Kasumi-1 (cell line): ENCODE measurements at regions not wholly inside any gene's neighbourhood (a gene's known extent, or its start where the extent isn't known, plus 50 kb on each side); places are given as distances from the start of the nearest gene placed in this dataset.

Experiments
- DNase-seq, 2 experiments: peaks; one replicate each; lab custom pipeline; 2025; lab: John Stamatoyannopoulos, UW

DNA sequence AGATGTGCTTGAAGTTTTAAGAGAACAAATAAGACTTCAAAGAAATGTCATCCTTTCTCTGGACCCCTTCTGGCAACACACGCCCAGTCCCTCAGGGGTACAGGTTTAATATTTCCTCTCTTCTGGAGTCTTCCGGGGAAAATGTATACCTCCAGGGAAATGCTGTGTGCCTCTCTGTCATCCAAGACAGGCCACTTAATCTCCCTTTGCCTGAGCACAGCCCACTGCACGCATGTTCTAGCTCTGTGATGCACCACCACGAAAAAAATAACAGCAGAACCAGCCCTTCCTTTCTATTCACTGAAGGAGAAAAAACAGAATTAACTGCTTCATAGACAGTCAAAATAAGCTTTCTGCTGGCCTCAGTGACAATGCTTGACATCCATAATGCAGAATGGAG lies 140.1 kb downstream of the RBFOX3 start:
- no peak for DNase-seq

DNA sequence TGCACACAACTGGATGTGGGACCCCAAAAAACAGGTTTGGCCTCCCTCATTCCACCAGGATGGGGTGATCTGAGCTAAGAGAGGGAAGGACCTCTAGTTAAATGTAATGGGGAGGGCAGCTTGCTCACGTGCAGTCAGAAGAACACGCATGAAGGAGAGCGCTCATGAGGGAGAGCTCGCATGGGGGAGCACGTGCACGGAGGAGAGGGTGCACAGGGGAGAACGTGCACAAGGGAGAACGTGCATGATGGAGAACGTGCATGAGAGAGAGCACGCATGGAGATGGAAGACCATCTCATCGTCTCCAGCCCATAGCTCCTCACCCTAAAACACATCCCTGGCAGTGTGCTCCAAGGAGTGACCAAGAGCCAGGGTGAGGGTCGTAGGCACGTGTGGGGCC lies 141.2 kb downstream of the RBFOX3 start:
- DNase-seq, result no peak

DNA sequence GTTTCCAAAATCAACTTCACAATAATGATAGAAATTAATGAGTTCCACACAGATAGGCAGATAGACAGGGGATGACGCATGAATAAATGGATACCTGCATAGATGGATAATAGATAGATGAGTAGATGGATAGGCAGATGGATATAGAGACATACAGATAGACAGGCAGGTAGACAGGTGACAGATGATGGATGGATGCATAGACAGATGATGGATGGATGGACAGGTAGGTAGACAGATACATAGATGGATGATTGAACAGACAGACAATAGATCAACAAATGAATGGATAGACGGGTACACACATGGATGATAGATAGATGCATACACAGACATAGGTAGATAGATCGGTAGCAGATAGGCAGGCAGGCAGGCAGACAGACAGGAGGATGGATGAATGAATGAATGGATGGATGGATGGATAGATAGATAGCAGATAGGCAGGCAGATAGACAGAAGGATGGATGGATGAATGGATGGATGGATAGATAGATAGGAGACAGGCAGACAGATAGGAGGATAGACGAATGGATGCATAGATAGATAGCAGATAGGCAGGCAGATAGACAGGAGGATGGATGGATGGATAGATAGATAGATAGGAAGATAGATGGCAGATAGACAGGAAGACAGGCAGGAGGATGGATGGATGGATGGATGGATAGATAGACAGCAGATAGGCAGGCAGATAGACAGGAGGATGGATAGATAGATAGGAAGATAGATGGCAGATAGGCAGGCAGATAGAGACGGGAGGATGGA lies 142.5 kb downstream of the RBFOX3 start:
- no peak for DNase-seq

GRCh38 chr17:79466562-79467350 lies 144.1 kb downstream of the RBFOX3 start:
- no peak for DNase-seq

DNA sequence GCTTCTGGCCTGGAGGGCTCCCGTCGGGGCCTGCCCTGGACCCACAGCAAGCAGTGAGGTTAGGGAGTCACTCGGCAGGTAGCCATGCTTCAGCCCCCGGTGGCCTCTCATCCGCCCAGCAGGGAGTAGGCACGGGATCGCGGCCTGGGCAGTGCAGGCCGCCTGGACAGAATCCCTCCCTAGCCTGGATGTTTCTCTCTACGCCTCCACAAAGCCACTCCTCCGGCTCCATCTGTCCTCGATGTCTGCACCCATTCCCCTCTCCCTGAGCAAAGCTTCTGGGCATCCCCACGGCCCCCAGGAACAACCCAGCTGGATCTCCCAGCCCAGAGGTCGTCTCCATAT lies 145.2 kb downstream of the RBFOX3 start:
- no peak for DNase-seq

DNA sequence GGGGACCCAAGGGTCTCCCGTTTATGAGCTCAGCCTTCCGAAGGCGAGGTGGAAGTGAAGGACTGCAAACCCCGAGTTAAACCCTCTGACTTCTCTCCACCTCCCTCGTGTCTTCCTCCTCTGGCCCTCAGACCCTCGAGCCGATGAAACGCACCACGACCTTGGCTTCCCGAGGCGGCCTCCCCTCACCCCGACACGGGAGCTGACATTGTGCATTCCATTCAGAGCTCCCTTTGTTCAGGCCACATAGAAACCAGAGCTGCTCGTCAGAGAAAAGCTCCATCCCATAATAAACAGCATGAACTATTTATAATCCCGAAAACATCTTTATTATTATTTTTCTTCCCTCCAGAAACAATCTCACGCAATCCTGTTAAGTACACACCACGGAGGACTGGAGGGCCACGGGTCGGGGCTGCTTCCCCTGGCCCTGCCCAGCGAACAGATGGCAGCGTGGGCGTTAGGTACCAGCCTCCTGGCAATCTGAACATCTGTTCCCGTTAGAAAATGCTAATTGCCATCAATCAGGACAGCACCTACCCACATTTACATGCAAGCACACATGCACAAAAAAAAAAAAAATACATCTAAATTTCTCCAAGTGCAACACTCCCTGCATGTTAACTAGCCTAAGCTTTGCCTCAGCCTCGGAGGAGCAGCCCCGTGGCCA lies 145.7 kb downstream of the RBFOX3 start:
- DNase-seq, result no peak

- DNase-seq, result no peak
Measured at GRCh38 chr17:79464318-79465010, 146.4 kb downstream of the RBFOX3 start.

GRCh38 chr17:79463421-79464317 lies 147.2 kb downstream of the RBFOX3 start:
- no peak for DNase-seq

- DNase-seq, result no peak
Measured at GRCh38 chr17:79461041-79461440, 149.8 kb downstream of the RBFOX3 start.

DNA sequence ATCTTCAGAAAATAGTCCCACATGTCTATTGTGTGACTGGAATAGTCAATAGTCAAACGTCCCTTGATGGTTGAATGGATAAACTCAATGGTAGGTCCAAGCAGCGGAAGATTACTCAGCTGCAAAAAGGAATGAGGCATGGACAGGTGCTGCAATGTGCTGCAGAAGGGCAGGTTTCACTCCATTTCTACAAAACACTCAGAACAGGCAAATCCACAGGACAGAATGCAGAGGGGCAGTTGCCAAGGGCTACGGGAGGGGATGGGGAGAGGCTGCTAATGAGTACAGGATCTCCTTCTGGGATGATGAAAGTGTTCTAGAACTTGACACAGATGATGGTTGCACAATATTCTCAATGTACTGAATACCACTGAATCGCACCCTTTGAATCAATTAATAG lies 151.0 kb downstream of the RBFOX3 start:
- DNase-seq, result no peak

DNA sequence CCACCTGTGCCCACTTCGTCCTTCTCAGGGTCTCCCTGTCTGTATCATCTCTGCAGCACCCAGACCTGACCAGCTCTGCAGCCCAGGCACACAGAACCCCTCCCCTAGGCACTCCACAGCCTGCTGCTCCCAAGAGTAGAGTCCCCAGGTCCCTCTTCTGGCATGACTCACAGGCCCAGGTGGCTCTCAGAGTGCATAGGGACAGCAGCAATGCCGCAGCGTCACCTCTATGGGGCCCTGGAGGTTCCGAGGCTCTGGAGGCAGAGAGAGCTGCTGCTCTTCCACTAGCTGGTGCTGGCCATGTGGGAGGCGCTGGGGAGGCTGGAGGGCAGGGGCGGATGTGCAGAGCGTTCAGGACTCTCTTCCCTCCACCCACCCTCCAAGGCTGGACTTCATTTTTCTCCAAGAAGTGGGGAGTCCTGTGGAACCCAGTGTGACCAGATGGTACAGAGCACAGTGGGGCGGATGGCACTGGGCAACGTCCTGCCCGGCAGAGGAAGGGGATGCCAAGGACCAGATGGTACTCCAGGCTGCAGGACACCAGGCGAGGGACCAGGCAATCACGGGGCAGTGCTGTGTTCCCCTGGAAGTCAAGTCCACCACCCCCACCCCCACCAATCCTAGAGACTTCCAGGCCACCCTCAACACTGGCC lies 151.7 kb downstream of the RBFOX3 start:
- DNase-seq, result no peak

DNA sequence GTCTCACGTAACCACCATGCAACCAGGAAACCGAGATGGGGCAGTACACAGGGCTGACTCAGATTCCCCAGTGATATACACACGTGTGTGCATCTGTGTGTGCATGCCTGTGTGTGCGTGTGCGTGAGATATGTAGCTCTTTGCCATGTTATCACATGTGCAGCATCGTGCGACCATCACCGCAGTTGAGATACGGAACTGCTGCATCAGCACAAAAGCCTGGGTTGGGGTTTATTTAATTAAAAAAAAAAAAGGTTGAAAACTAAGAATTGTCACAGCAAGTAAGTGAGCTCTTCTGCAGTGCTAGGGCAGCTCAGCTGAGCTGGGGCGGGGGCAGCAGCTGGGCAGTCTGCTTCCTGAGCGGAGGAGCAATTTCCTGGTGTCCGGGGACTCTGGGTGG lies 152.5 kb downstream of the RBFOX3 start:
- no peak for DNase-seq

- no peak for DNase-seq
Measured at GRCh38 chr17:79457889-79458288, 153.0 kb downstream of the RBFOX3 start.

GRCh38 chr17:79457376-79457775 lies 153.5 kb downstream of the RBFOX3 start:
- no peak for DNase-seq

DNA sequence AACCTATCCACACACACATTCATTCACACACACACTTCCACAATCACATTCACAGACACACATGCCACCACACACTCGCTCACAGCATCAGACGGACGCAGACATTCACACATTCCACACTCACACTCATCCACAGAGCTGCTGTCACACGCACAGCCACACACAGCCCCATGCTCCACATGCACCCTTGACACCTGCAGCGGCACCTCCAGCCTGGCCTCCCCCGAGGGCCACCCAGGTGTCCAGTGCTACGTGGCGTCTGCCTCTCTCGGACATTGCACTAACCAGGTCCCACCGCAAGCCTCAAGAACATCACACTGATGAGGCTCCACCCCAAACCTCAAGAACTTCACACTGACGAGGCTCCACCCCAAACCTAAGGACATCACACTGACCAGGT lies 155.2 kb downstream of the RBFOX3 start:
- no peak for DNase-seq

- DNase-seq, result no peak
Measured at GRCh38 chr17:79454826-79455225, 156.0 kb downstream of the RBFOX3 start.

DNA sequence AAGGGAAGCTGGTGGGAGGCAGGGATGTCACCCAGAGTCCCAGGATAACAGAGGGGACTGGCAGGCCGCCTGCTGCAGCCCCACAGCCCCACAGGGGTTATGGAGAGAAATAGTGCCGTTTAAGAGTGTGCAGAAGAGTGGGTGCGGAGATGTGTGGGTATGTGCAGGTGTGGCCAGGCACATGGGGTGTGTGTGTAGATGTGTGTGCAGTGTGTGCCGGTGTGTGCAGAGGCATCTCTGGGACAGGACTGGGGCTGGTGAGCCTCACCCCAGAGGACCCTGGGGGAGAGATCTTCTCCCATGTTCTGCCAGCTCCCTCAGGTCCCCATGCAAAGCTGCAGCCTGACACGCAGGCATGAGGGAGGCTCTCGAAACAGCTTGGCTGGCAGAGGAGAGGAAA lies 157.4 kb downstream of the RBFOX3 start:
- DNase-seq, result no peak

- DNase-seq, result no peak
Measured at GRCh38 chr17:79452706-79453105, 158.1 kb downstream of the RBFOX3 start.

DNA sequence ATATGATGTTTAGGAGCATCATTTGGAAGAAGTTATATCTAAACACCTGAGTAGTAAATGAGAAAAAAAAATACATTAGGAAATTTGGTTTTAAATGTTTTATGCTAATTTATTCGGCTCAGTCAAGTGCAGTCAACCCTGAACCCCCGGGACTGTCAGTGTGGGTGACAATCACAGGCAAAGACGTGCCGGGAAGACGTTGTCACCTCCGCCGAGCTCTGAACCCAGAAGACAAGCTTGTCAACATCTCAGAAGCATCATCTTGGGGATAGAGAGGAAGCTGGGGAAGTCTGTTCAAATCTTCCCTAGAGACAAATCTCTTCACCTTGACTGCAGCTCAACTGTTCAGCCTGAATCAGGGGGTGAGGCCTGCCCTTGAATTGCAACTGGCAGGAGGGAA lies 159.7 kb downstream of the RBFOX3 start:
- DNase-seq, result no peak

- DNase-seq, result no peak
Measured at GRCh38 chr17:79446399-79447009, 164.3 kb downstream of the RBFOX3 start.
